ENCODE measurements at regions not wholly inside any gene's neighbourhood (a gene's known extent, or its start where the extent isn't known, plus 50 kb on each side); places are given as distances from the start of the nearest gene placed in this dataset.

GRCh38 chr1:177413982-177414596 is 243.3 kb downstream of the BRINP2 start:
- Histone ChIP-seq H3K9me3 (ENCODE audit: control insufficient read depth, insufficient read depth, low read depth, low read length) (no peaks in the 10 kb centered on the region), H3K27ac (ENCODE audit: low read length) (no peak overlapping the region), H3K4me3 (ENCODE audit: low read depth in 2 of 2, low read length in 2 of 2) (no peak overlapping the region), H3K27me3 (ENCODE audit: control insufficient read depth, insufficient read depth, low read length) (peaks cover 2% of the 10 kb centered on the region; the same call in 1 of the 2 replicates), H3K36me3 (ENCODE audit: control insufficient read depth, insufficient read depth, low read length) (no peaks in the 10 kb centered on the region), H3K4me1 (ENCODE audit: control insufficient read depth, insufficient read depth, low read length) (no peaks in the 10 kb centered on the region)
- intact Hi-C loops (cut with micrococcal nuclease; ENCODE audit: unreplicated experiment): no loop called here
- DNase-seq (ENCODE audit: low read depth, low spot score): no peak
- in situ Hi-C loops (cut with HindIII; ENCODE audit: low pct_unique_long_range_greater_than_20kb, low sequenced_read_pairs): no loop called here
- BruUV-seq (replicated peaks): no TSS peak
- ChIA-PET CTCF (no interaction called here), POLR2A (no interaction called here)
- no peak for ATAC-seq
- TF ChIP-seq SIN3A (IDR thresholded peaks at IDR 0.05; ENCODE audit: borderline replicate concordance, insufficient read depth, low read depth, low read length) (no peak), CTCF (IDR thresholded peaks at IDR 0.05) (no peak), TCF7L2 (IDR thresholded peaks at IDR 0.05; ENCODE audit: low read depth, low read length) (no peak), REST (IDR thresholded peaks at IDR 0.05; ENCODE audit: insufficient read depth in 1 of 2, low read depth in 2 of 2, low read length in 1 of 2) (no peak), POLR2AphosphoS5 (IDR thresholded peaks at IDR 0.05; ENCODE audit: low read depth, low read length) (no peak)

- Histone ChIP-seq H3K4me1 (ENCODE audit: control insufficient read depth, insufficient read depth, low read length) (no peaks in the 10 kb centered on the region), H3K9me3 (ENCODE audit: control insufficient read depth, insufficient read depth, low read depth, low read length) (no peaks in the 10 kb centered on the region), H3K4me3 (ENCODE audit: low read depth in 2 of 2, low read length in 2 of 2) (no peak overlapping the region), H3K36me3 (ENCODE audit: control insufficient read depth, insufficient read depth, low read length) (no peaks in the 10 kb centered on the region), H3K27me3 (ENCODE audit: control insufficient read depth, insufficient read depth, low read length) (peaks cover 2% of the 10 kb centered on the region; the same call in 1 of the 2 replicates), H3K27ac (ENCODE audit: low read length) (no peak overlapping the region)
- in situ Hi-C loops (cut with HindIII; ENCODE audit: low pct_unique_long_range_greater_than_20kb, low sequenced_read_pairs) (no loop called here), intact Hi-C loops (cut with micrococcal nuclease; ENCODE audit: unreplicated experiment) (no loop called here)
- no peak for TF ChIP-seq POLR2AphosphoS5 (IDR thresholded peaks at IDR 0.05; ENCODE audit: low read depth, low read length)
- no peak for TF ChIP-seq CTCF (IDR thresholded peaks at IDR 0.05)
- TF ChIP-seq SIN3A (IDR thresholded peaks at IDR 0.05; ENCODE audit: borderline replicate concordance, insufficient read depth, low read depth, low read length): no peak
- TF ChIP-seq TCF7L2 (IDR thresholded peaks at IDR 0.05; ENCODE audit: low read depth, low read length): no peak
- no peak for TF ChIP-seq REST (IDR thresholded peaks at IDR 0.05; ENCODE audit: insufficient read depth in 1 of 2, low read depth in 2 of 2, low read length in 1 of 2)
- BruUV-seq (replicated peaks): no TSS peak
- no peak for DNase-seq (ENCODE audit: low read depth, low spot score)
- ATAC-seq: no peak
- CTCF ChIA-PET: no interaction called here
- POLR2A ChIA-PET: no interaction called here
These were observed 240.6 kb downstream of the BRINP2 start for GRCh38 chr1:177411381-177411780.

Measured in Panc1 (cell line).